Vagina (tissue), 2 donors: ENCODE measurements at regions not wholly inside any gene's neighbourhood (a gene's known extent, or its start where the extent isn't known, plus 50 kb on each side); places are given as distances from the start of the nearest gene placed in this dataset.

Source experiments
- POLR2A ChIP-seq, 2 donors: fragments of 450-650 bp; IDR thresholded peaks; one replicate each; pipeline ENCODE4 v1.6.1; 2017; ENCODE audit warnings: antibody characterized with exemption in 2 of 2, mild to moderate bottlenecking in 2 of 2, moderate library complexity in 2 of 2
- POLR2AphosphoS5 ChIP-seq, 2 donors: sonication (generic); formaldehyde crosslinking; IDR thresholded peaks; one replicate each; pipeline ENCODE4 v1.9.0; 2017; ENCODE audit warnings: antibody characterized with exemption in 2 of 2, mild to moderate bottlenecking in 2 of 2, low read depth in 1 of 2; ENCODE audit not compliant: insufficient read depth in 1 of 2
- TF ChIP-seq, protein P1 (sequence below), 3 experiments: fragments of 450-650 bp in 2 of 3; fragments of 200-600 bp in 1 of 3; sonication (generic) in 1 of 3; IDR thresholded peaks; one replicate each; pipeline ENCODE4 v1.5.1; 2017 to 2019; ENCODE audit warnings: antibody characterized with exemption in 3 of 3, mild to moderate bottlenecking in 2 of 3, moderate library complexity in 2 of 3

DNA sequence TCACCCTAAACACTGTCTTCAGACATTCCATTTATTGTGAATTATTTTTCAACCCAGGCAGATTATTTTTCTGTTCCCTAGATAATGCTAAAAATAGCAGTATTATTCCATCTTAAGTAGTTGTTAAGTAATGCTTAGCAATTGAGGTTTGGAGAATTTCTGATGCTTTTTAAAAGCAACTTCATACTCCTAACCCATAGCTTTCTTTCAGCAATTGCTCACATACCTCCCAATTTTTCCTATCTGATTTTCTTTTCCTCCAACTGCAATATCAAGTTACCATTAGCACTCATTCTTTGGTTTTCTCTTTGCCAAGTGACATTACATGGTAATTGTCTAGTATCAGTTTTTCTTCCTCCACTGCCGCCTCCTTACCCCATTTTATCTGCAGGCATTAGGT is 104.7 kb downstream of the GPR85 start:
- no peak for TF ChIP-seq POLR2AphosphoS5 (IDR thresholded peaks at IDR 0.05; ENCODE audit: insufficient read depth in 1 of 2, low read depth in 1 of 2)
- TF ChIP-seq, protein P1, sequence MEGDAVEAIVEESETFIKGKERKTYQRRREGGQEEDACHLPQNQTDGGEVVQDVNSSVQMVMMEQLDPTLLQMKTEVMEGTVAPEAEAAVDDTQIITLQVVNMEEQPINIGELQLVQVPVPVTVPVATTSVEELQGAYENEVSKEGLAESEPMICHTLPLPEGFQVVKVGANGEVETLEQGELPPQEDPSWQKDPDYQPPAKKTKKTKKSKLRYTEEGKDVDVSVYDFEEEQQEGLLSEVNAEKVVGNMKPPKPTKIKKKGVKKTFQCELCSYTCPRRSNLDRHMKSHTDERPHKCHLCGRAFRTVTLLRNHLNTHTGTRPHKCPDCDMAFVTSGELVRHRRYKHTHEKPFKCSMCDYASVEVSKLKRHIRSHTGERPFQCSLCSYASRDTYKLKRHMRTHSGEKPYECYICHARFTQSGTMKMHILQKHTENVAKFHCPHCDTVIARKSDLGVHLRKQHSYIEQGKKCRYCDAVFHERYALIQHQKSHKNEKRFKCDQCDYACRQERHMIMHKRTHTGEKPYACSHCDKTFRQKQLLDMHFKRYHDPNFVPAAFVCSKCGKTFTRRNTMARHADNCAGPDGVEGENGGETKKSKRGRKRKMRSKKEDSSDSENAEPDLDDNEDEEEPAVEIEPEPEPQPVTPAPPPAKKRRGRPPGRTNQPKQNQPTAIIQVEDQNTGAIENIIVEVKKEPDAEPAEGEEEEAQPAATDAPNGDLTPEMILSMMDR (IDR thresholded peaks at IDR 0.05): no peak
- TF ChIP-seq POLR2A (IDR thresholded peaks at IDR 0.05): no peak
